CD14-positive monocyte (primary cell): ENCODE measurements at regions not wholly inside any gene's neighbourhood (a gene's known extent, or its start where the extent isn't known, plus 50 kb on each side); places are given as distances from the start of the nearest gene placed in this dataset.

ENCODE experiments used
- DNase-seq, 3 donors: peaks; one replicate each; pipeline ENCODE4 v3.0.0-alpha.2; 2011 to 2022
- H2AFZ ChIP-seq: 2 replicates; pipeline ENCODE4 v1.6.0; 2012; ENCODE audit warnings: mild to moderate bottlenecking, low read depth, low read length, inconsistent platforms; ENCODE audit not compliant: insufficient read depth, poor library complexity, severe bottlenecking
- H3K27ac ChIP-seq, 2 donors: 1 replicate in 1 of 2; 2 replicates in 1 of 2; pipeline ENCODE4 v1.5.1; 2012 to 2013; ENCODE audit warnings: low read length in 2 of 2, control low read depth in 1 of 2, inconsistent platforms in 1 of 2, low read depth in 1 of 2, mild to moderate bottlenecking in 1 of 2
- H3K27me3 ChIP-seq, 2 donors: one replicate each; pipeline versions ENCODE4 v1.6.0 to v1.6.1; 2011 to 2013; ENCODE audit warnings: low read length in 2 of 2; ENCODE audit not compliant: control insufficient read depth in 2 of 2, insufficient read depth in 2 of 2
- H3K36me3 ChIP-seq, 2 donors: replicated peaks in 1 of 2; 1 replicate in 1 of 2; 2 replicates in 1 of 2; pipeline versions ENCODE4 v1.5.1 to v1.6.1; 2012 to 2013; ENCODE audit warnings: low read length in 2 of 2, control low read depth in 1 of 2, inconsistent platforms in 1 of 2, mild to moderate bottlenecking in 1 of 2; ENCODE audit not compliant: insufficient read depth in 2 of 2, control insufficient read depth in 1 of 2
- H3K4me1 ChIP-seq, 2 donors: 1 replicate in 1 of 2; 2 replicates in 1 of 2; pipeline versions ENCODE4 v1.5.1 to v1.6.1; 2012 to 2013; ENCODE audit warnings: low read length in 2 of 2, control low read depth in 1 of 2, inconsistent platforms in 1 of 2, mild to moderate bottlenecking in 1 of 2, moderate library complexity in 1 of 2; ENCODE audit not compliant: insufficient read depth in 2 of 2, control insufficient read depth in 1 of 2
- H3K4me2 ChIP-seq: replicated peaks from 2 replicates; pipeline ENCODE3; 2012; ENCODE audit warnings: low read length, moderate library complexity, mild to moderate bottlenecking; ENCODE audit not compliant: poor library complexity, severe bottlenecking; ENCODE audit errors: extremely low read depth
- H3K4me3 ChIP-seq, 3 experiments: fragments of 200-600 bp in 1 of 3; sonication (generic) in 1 of 3; replicated peaks in 1 of 3; 1 replicate in 2 of 3; 2 replicates in 1 of 3; pipeline ENCODE4 v1.5.1; 2011 to 2013; ENCODE audit warnings: low read length in 3 of 3, mild to moderate bottlenecking in 3 of 3, control low read depth in 2 of 3, low read depth in 2 of 3, inconsistent platforms in 1 of 3, moderate library complexity in 1 of 3
- H3K79me2 ChIP-seq: 2 replicates; pipeline ENCODE4 v1.6.0; 2012; ENCODE audit warnings: mild to moderate bottlenecking, control low read depth, inconsistent platforms, low read length, moderate library complexity; ENCODE audit not compliant: insufficient read depth
- H3K9ac ChIP-seq: 2 replicates; pipeline ENCODE4 v1.6.0; 2017; ENCODE audit warnings: low read length, mild to moderate bottlenecking; ENCODE audit not compliant: insufficient read depth, poor library complexity, severe bottlenecking
- H3K9me3 ChIP-seq, 2 donors: replicated peaks in 1 of 2; 1 replicate in 1 of 2; 2 replicates in 1 of 2; pipeline versions ENCODE4 v1.5.1 to v1.6.1; 2012 to 2013; ENCODE audit warnings: low read length in 2 of 2, control low read depth in 1 of 2; ENCODE audit not compliant: control insufficient read depth in 1 of 2, insufficient read depth in 1 of 2
- H4K20me1 ChIP-seq: 2 replicates; pipeline ENCODE4 v1.6.0; 2012; ENCODE audit warnings: mild to moderate bottlenecking, low read length, control low read depth, moderate library complexity; ENCODE audit not compliant: insufficient read depth
- H3K27ac Mint-ChIP-seq, 7 donors: one replicate each; pipeline ENCODE4 v1.8.0; 2020; ENCODE audit warnings: mild to moderate bottlenecking in 7 of 7, mixed read lengths in 7 of 7, moderate library complexity in 6 of 7, inconsistent platforms in 2 of 7
- H3K27me3 Mint-ChIP-seq, 3 donors: one replicate each; pipeline ENCODE4 v1.8.0; 2021 to 2022; ENCODE audit warnings: low read depth in 3 of 3, mild to moderate bottlenecking in 3 of 3, mixed read lengths in 3 of 3, moderate library complexity in 3 of 3, inconsistent platforms in 1 of 3
- H3K36me3 Mint-ChIP-seq, 2 donors: one replicate each; pipeline ENCODE4 v1.8.0; 2020; ENCODE audit warnings: mixed read lengths in 2 of 2, inconsistent platforms in 1 of 2, mild to moderate bottlenecking in 1 of 2
- H3K4me1 Mint-ChIP-seq: one replicate; pipeline ENCODE4 v1.8.0; 2020; ENCODE audit warnings: mild to moderate bottlenecking, mixed read lengths
- H3K4me3 Mint-ChIP-seq, 2 donors: one replicate each; pipeline ENCODE4 v1.8.0; 2020; ENCODE audit warnings: mild to moderate bottlenecking in 2 of 2, mixed read lengths in 2 of 2, moderate library complexity in 1 of 2
- H3K9me3 Mint-ChIP-seq, 7 donors: one replicate each; pipeline ENCODE4 v1.8.0; 2020 to 2022; ENCODE audit warnings: mixed read lengths in 7 of 7, mild to moderate bottlenecking in 6 of 7, moderate library complexity in 6 of 7, inconsistent platforms in 2 of 7
- WGBS: methylation state at CpG from one replicate; pipeline ENCODE4 v1.1.5; 2013; ENCODE audit warnings: missing lambda C conversion rate; ENCODE audit not compliant: insufficient coverage; 5-methylcytosine and 5-hydroxymethylcytosine counted together
- intact Hi-C, 2 donors: fragments of 100-400 bp; cut with micrococcal nuclease; formaldehyde crosslinking; loops; one replicate each; pipeline versions ENCODE4 v1.15.0 to v1.15.1; 2023
- TF ChIP-seq, protein P1 (sequence below): fragments of 200-600 bp; IDR thresholded peaks from one replicate; pipeline ENCODE4 v1.8.0; 2022; ENCODE audit warnings: antibody characterized with exemption, mild to moderate bottlenecking

DNA sequence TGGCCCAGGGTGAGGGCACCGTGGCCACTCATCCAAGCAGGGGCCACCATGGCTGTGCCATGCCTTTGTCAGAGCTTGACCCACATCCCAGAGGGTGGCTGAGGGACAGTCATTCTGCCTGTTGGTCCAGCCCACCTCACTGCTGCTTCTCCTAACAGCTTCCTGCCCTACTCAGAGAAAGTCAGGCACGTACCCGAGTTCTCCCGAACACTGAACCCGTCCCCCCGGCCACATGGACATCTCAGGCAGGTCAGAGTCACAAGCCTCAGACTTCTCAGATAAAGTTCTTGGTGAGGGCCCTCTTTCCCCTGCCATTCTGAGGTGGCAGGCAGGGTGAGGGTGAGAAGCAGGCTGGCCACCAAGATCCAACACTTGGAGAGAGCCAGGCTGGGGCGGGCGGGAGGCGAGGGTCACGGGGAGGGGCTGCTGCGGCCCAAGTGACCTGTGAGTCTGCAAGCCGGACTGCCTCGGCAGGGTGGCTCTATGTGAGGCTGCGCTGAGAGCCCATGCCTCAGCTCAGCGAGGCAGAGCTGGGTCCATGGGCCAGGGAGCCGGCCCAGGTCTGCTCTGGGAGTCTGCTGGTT is 317.8 kb downstream of the TMEM121 start:
- over 99% methylated on average over 15 of the region's 16 CpGs for WGBS
- H3K9me3 Mint-ChIP-seq, result no peaks in the 10 kb centered on the region
- no peaks in the 10 kb centered on the region for H3K36me3 Mint-ChIP-seq
- Histone ChIP-seq H3K27ac (no peak overlapping the region), H3K9ac (no peak overlapping the region), H3K36me3 (no peaks in the 10 kb centered on the region), H3K4me3 (no peak overlapping the region), H3K27me3 (no peaks in the 10 kb centered on the region), H3K4me2 (no peak overlapping the region), H3K4me1 (no peaks in the 10 kb centered on the region), H3K79me2 (no peaks in the 10 kb centered on the region), H3K9me3 (no peaks in the 10 kb centered on the region), H2AFZ (no peak overlapping the region), H4K20me1 (no peaks in the 10 kb centered on the region)
- no peak for DNase-seq
- H3K27me3 Mint-ChIP-seq, result peaks cover 0 to 7% (median 1%) of the 10 kb centered on the region in 3 donors
- H3K27ac Mint-ChIP-seq, result no peak overlapping the region
- H3K4me3 Mint-ChIP-seq, result no peak overlapping the region
- no peaks in the 10 kb centered on the region for H3K4me1 Mint-ChIP-seq
- TF ChIP-seq, protein P1, sequence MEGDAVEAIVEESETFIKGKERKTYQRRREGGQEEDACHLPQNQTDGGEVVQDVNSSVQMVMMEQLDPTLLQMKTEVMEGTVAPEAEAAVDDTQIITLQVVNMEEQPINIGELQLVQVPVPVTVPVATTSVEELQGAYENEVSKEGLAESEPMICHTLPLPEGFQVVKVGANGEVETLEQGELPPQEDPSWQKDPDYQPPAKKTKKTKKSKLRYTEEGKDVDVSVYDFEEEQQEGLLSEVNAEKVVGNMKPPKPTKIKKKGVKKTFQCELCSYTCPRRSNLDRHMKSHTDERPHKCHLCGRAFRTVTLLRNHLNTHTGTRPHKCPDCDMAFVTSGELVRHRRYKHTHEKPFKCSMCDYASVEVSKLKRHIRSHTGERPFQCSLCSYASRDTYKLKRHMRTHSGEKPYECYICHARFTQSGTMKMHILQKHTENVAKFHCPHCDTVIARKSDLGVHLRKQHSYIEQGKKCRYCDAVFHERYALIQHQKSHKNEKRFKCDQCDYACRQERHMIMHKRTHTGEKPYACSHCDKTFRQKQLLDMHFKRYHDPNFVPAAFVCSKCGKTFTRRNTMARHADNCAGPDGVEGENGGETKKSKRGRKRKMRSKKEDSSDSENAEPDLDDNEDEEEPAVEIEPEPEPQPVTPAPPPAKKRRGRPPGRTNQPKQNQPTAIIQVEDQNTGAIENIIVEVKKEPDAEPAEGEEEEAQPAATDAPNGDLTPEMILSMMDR, result no peak
- intact Hi-C loops, result no loop called here

DNA sequence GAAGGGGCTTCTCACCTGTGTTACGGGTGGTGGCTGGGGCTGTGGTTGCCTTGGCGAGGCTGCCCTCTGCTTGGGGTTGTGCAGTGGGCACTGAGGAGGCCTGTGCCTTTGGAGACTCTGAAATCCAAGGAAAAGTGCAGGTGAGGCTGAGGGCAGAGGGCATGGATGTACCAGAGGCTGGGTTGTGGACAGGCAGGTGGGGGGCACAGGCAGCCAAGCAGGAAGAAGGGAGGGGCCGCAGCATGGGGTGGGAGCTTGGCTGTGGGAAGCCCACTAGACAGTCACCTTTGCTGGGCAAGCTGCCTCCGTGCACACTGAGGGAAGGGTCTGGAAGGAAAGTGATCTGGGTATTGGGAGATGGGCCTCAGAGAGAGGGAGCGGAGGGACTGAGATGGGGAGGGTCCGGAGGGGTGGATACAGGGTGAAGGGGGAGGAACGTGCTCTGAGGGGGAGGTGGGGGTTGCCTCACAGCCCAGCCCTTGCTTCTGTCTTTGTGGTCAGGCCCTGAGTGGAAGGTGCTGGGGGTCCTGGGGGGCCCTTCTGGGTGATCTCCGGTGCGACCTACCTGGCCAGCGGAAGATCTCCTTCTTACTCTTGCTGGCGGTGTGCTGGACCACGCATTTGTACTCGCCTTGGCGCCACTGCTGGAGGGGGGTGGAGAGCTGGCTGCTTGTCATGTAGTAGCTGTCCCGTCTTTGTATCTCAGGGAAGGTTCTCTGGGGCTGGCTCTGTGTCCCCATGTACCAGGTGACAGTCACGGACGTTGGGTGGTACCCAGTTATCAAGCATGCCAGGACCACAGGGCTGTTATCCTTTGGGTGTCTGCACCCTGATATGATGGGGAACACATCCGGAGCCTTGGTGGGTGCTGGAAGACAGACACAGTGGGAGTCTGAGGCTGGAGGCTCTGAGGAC is 318.7 kb downstream of the TMEM121 start:
- Histone ChIP-seq H2AFZ (no peak overlapping the region), H3K36me3 (no peaks in the 10 kb centered on the region), H3K4me2 (no peak overlapping the region), H3K9ac (no peak overlapping the region), H3K79me2 (no peaks in the 10 kb centered on the region), H4K20me1 (no peaks in the 10 kb centered on the region), H3K4me1 (no peaks in the 10 kb centered on the region), H3K9me3 (no peaks in the 10 kb centered on the region), H3K27ac (no peak overlapping the region), H3K27me3 (no peaks in the 10 kb centered on the region), H3K4me3 (no peak overlapping the region)
- H3K9me3 Mint-ChIP-seq, result no peaks in the 10 kb centered on the region
- no peaks in the 10 kb centered on the region for H3K36me3 Mint-ChIP-seq
- H3K4me1 Mint-ChIP-seq, result no peaks in the 10 kb centered on the region
- no peak for DNase-seq
- H3K27me3 Mint-ChIP-seq, result peaks cover 0 to 11% (median 1%) of the 10 kb centered on the region in 3 donors
- TF ChIP-seq, protein P1, result no peak
- intact Hi-C loops, result loop anchor here in 1 of 2 donors (5.0 kb wide), 1 partner anchor 93 kb away; no protein-coding TSS in a partner anchor
- over 99% methylated on average over 17 of the region's 18 CpGs for WGBS
- H3K4me3 Mint-ChIP-seq, result peak overlapping the region in 1 of 2 donors; percentile 24
- no peak overlapping the region for H3K27ac Mint-ChIP-seq
